ENCODE measurements at regions not wholly inside any gene's neighbourhood (a gene's known extent, or its start where the extent isn't known, plus 50 kb on each side); places are given as distances from the start of the nearest gene placed in this dataset.

DNA sequence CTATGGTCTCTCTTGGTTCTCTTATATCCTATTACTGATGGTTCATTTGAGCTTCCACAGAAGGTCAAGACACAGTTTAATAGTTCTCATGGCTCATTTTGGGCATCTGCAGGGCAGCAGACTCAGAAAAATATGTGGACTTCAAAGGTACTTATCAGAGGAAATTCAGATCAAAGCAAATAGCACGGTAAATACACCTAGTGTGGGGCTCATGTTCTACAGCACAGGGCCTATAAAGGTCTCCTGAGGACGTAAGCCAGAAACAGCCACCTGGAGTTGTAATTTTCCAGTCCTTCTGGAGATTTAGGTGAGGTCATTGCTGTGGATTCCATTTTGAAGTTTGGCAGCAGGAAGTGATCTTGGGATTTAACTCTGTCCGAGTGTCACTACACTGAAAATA, 134.5 kb upstream of the SGO1 start:
- Histone ChIP-seq H3K4me2 (ENCODE audit: low read depth, low read length) (no peak overlapping the region), H2AK5ac (ENCODE audit: low read depth, low read length) (no peak overlapping the region), H2AK9ac (replicated peaks; ENCODE audit: low read depth, low read length, poor library complexity) (no peak overlapping the region), H3K27ac (ENCODE audit: insufficient read depth, low read length) (no peak overlapping the region), H3K23ac (ENCODE audit: low read depth, low read length) (no peak overlapping the region), H2BK15ac (ENCODE audit: low read depth, low read length) (no peak overlapping the region), H4K20me1 (ENCODE audit: insufficient read depth, low read length) (no peaks in the 10 kb centered on the region), H2BK5ac (ENCODE audit: low read depth, low read length, poor library complexity, severe bottlenecking) (no peak overlapping the region), H3K14ac (replicated peaks; ENCODE audit: low read depth, low read length) (no peak overlapping the region), H3K27me3 (ENCODE audit: control insufficient read depth, insufficient read depth, low read length) (no peaks in the 10 kb centered on the region), H3K4me3 (ENCODE audit: insufficient read depth, low read depth, low read length) (no peak overlapping the region), H3K9me1 (ENCODE audit: insufficient read depth, low read length) (no peaks in the 10 kb centered on the region), H3K4me1 (ENCODE audit: control insufficient read depth, insufficient read depth, low read length) (no peaks in the 10 kb centered on the region), H2BK120ac (ENCODE audit: low read depth, low read length) (no peak overlapping the region), H3K9ac (ENCODE audit: low read depth, low read length) (no peak overlapping the region), H3K79me1 (ENCODE audit: low read depth in 1 of 2, low read length in 2 of 2) (no peaks in the 10 kb centered on the region), H4K91ac (ENCODE audit: insufficient read depth, low read depth, low read length) (no peak overlapping the region), H3K56ac (ENCODE audit: extremely low read depth, insufficient read depth, low read length) (no peak overlapping the region), H2AFZ (replicated peaks; ENCODE audit: low read length, poor library complexity) (no peak overlapping the region), H2BK20ac (ENCODE audit: low read depth, low read length) (no peak overlapping the region), H3K36me3 (ENCODE audit: control insufficient read depth, insufficient read depth, low read length) (no peaks in the 10 kb centered on the region), H3K9me3 (ENCODE audit: control insufficient read depth, insufficient read depth, low read length) (peaks cover 4% of the 10 kb centered on the region; the same call in 1 of the 2 replicates), H3K18ac (ENCODE audit: low read depth, low read length) (no peak overlapping the region), H4K5ac (ENCODE audit: low read depth, low read length) (no peak overlapping the region), H3K4ac (ENCODE audit: low read depth, low read length) (no peak overlapping the region), H4K8ac (ENCODE audit: low read depth in 2 of 2, low read length in 2 of 2) (no peak overlapping the region)
- whole genome bisulfite sequencing, 2 experiments (ENCODE audit: extremely low coverage in 2 of 2, insufficient read length in 1 of 2): no CpG with 5 or more reads among the region's 3 CpGs
- no peak for DNase-seq
- dilution Hi-C loops (cut with HindIII; ENCODE audit: low sequenced_read_pairs, unreplicated experiment): no loop called here
- intact Hi-C loops (cut with micrococcal nuclease): no loop called here
- BruUV-seq (replicated peaks): no TSS peak
- POLR2A ChIA-PET (ENCODE audit: unreplicated experiment): no interaction called here
- TF ChIP-seq NFE2L2 (IDR thresholded peaks at IDR 0.05; ENCODE audit: low read depth, low read length) (no peak), POLR2A (IDR thresholded peaks at IDR 0.05; ENCODE audit: low read depth, low read length) (no peak), RFX5 (IDR thresholded peaks at IDR 0.05; ENCODE audit: low read depth, low read length) (no peak)
- in situ Hi-C loops (cut with MboI; ENCODE audit: low sequenced_read_pairs): no loop called here
- ATAC-seq (ENCODE audit: low read depth): no peak
- CTCF ChIA-PET: no interaction called here
